UCSD-AML1 (cell line): ENCODE measurements at regions not wholly inside any gene's neighbourhood (a gene's known extent, or its start where the extent isn't known, plus 50 kb on each side); places are given as distances from the start of the nearest gene placed in this dataset.

Source experiments
- DNase-seq: peaks from one replicate; lab custom pipeline; 2025; ENCODE audit not compliant: unreplicated experiment; lab: John Stamatoyannopoulos, UW

DNA sequence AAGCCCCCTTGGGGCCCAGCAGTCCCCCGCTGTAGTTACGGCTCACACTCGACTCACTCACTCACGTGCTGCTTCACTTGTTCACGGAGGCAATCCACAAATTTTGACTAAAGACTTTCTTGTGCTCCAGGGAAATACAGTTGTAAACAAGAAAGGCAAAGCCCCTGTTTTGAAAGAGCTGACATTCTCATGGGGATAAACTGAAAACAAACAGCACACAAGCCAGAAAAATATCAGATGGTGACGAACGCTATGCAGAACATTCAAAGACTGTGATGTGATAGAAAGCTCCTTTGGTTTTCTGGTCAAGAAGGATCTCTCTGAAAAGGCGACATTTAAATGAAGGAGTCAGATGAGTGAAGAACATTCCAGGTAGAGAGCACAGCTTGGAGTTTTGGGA, 385.3 kb upstream of the SMIM21 start:
- no peak for DNase-seq

DNA sequence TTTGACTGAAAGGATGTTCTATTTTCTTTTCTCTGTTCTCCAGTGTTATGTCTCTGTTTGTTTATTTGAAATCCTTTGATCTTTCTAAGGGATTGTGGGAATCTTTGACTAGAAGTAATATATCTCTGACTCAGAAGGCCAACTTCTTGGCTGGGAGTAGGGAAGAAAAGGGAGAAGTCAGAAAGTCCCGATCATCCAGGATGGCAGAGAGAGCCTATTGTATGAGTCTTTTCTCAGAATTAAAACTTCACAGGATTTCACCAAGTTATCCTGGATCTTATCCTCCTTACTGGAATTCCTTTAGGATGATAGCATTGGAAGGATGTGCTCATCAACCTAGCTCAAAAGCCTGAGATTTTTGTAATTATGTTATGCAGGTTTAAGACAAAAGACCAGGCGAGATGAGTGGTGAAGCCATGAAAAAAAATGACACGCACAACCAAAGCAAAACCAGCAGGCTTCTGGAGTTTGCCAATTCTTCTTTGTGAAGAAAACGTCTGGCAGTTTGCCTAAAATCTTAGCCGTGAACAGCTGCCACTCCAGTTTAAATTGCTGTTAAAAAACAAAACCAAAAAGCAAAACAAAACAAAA, 383.6 kb upstream of the SMIM21 start:
- DNase-seq = no peak

GRCh38 chr18:75810516-75810915, 383.0 kb upstream of the SMIM21 start:
- no peak for DNase-seq

DNA sequence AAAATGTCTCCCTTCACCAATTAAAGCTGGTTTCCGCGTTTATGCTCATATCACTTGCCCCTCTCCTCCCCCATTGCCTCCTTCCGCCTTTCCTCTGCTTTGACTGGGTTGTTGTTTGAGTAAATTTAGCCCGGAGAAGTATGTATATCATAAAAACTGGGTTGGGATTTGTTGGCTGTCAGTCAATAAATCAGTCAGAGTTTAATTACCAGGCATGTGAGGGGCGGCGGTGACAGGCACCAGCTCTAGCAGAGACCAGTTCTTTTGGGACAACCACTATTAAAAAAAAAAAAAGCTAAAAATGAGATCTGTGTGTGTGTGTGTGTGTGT, 382.4 kb upstream of the SMIM21 start:
- no peak for DNase-seq

DNA sequence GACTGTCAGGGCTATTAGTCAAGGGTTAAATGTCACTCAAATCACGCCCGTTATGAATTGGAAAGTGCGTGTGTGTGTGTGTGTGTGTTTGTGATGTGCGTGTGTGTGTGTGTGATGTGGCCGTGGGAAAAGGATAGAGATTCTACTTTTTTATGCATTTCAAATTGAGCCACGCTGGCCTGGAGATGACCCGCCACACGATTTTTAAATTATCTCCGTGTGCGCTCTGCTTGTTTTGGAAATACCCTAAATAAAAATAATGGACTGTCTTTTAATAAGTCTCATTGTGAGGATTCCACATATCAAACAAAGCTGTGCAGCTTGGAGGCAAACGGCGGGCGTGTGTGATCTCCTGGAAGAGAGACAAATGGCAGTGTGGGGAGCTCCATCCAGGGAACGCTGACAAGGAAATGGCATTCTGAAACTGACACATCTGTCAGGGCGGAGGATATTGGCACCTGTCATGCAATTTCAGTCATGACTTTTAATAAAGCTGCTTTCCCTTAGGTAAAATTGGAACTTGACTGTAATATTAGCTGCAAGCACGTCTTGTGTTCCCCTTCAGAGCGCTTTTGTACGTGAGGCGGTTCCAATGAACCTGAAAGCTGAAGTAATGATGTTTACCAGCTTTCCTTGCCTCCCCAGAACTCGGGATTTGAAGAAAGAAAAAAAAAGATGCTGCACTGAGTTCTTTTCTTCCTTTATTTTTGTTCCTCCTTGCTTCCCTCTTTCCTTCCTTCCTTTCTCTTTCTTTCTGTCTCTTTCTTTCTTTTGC, 381.8 kb upstream of the SMIM21 start:
- no peak for DNase-seq

GRCh38 chr18:75805265-75805664, 377.8 kb upstream of the SMIM21 start:
- no peak for DNase-seq

DNA sequence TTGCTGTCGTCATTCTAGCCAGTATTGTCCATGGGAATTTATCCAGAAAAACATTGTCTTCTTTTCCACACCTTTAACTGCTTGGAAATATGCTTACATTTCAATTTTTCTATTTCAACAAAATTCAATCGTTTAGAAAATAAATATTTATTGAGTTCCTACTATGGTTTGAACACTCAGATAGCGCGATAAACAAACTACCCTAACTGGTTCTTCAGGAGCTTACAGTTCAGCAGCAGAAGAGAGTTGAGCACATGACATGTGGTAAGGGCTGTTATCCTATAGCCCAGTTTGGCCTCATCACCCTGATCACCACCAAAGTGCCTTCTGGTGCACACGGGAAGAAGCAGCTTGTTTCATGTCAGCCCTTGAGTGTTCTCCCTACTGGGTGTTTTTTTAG, 375.2 kb upstream of the SMIM21 start:
- DNase-seq = no peak

DNA sequence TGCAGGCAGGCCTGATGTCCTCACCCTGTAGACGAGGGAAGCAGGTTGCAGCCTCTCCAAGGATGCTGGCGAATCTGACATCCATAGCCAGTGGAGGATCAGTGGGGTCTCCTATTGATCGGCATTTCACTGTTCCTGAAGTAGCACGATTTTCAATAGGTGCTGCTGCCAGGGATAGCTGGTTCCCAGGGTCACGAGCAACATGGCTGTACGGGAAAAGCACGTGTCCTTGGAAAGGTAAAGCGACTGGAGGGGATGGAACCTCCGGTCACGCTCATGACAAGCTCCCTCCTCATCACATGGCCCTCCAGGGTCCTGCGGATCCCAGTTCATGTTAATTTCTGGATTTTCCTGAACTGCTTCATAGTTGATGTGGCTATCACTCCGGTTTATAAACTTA, 373.7 kb upstream of the SMIM21 start:
- DNase-seq = no peak

DNA sequence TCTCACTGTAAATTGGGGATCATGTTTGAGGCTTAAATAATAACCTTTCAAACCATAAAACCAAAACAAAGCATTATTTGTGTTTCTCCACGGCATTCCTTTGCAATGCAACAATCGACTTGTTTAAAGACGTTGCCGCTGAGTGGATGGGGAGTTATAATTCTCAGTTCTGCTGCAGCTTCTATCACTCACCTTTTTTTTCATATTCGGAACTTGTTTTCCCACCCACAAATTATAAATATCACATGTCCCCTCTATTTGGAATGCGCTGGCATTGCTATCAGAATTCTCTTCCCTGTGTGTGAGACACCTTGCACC, 372.8 kb upstream of the SMIM21 start:
- no peak for DNase-seq

DNA sequence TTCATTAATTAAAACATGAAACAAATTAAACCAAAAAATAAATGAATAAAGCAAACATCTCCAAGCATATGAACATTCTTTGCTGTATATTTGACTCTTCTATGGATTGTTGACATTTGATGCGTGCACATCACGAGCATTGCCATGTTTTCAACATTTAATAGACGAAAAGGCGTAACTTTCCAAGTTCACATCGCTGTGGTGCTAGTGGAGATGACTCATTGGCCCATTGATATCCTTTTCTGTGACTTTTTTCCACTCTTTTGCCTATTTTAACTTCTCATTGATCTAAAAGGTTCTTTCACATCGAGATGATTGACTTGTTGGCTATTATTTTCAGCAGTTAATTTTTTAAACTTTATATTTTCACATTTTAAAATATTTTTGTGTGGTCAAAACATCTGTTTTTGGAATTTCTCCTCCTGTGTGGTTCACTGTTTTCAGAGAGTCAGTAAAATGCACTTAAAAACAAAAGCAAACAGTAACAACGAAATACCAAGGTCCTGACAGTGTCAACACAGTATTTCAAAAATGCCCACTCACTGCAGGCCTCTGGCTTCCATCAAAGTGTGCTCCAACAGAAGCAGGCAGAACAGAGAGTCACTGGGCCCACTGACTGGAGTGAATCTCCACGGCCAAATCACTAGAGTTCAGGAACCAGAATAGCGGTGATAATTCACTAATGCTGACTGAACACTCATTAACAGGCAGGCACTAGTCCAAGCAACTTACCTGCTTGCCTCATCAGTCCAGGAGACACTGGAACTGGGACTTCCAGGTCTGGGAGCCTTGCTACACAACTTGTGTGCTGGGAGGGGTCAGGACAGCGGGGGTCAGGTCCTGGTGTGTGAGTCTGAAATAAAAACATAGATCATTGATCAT, 372.2 kb upstream of the SMIM21 start:
- DNase-seq = no peak

GRCh38 chr18:75797046-75797445, 369.5 kb upstream of the SMIM21 start:
- DNase-seq = no peak

DNA sequence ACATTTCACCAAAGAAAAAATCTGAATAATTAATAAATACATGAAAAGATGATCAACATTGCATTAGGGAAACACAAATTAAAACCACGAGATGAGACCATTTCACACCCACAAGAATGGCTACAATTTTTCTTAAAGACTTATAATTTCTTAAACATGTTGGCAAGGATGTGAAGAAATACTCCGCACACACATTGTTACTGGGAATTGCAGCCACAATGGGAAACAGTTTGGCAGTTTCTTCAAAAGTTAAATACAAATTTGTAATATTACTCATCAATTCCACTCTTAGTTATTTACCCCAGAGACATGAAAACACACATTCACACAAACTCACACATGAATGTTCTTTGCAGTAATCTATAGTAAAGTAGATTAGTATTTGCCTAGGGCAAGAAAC, 363.3 kb upstream of the SMIM21 start:
- DNase-seq = no peak

DNA sequence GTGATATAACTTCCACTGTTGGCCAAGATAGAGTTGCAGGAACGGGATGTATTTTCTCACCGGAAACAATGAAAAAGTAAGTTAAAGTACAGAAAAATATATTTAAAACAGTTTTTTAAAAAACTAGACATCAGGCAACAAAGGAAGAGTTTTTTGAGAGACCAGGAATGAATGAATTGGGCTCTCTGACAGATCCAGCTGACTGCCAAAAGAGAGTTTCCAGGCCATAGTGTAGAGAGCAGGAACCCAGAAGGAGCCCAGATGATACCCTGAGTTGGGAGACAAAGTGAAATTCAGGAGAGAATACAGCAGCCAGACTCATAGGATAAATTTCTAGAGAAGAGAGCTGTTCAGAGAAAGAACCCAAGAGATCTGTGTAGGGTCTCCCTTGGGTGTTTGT, 362.6 kb upstream of the SMIM21 start:
- DNase-seq = no peak

GRCh38 chr18:75785834-75786233, 358.3 kb upstream of the SMIM21 start:
- no peak for DNase-seq

- no peak for DNase-seq
Observed at GRCh38 chr18:75785206-75785605, 357.7 kb upstream of the SMIM21 start.

DNA sequence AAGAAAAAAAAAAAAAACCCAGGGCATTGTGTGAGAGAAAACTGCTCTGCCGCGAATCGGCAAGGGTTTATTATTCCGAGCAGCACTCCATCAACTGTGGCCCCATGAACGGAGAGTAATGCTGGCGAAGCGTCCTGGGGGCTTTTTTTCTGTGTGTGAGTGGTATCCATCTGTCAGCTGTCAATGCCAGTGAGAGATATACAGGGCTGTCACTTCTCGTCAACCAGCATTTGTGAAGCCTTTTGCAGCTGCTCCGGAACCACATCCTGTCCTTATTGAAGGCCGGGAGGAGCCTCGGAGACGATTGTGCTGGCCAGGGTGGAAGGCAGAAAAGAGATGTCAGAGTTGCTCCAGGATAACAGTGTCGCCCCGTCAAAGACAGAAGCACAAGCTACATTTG, 356.9 kb upstream of the SMIM21 start:
- DNase-seq = no peak

GRCh38 chr18:75783566-75784281, 356.2 kb upstream of the SMIM21 start:
- no peak for DNase-seq

DNA sequence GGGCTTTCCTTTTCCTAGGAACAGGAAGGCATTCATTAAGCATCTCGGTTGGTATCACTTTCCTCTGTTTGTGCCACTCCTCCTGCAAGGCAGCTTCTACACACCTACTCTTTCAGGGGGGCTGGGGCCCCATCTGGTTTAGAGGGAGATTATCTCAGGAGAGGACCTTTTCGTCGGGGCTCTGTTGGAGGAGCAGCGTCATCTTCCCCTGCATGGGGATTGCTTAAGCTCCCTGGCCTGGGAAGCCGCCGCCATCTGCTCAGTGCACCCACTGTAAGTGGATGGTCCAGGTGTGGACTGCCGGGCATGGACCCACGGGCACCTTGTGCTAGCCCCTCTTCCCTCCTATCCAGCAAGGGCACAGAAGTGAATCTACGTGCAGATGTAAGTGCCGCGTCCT, 355.3 kb upstream of the SMIM21 start:
- no peak for DNase-seq

DNA sequence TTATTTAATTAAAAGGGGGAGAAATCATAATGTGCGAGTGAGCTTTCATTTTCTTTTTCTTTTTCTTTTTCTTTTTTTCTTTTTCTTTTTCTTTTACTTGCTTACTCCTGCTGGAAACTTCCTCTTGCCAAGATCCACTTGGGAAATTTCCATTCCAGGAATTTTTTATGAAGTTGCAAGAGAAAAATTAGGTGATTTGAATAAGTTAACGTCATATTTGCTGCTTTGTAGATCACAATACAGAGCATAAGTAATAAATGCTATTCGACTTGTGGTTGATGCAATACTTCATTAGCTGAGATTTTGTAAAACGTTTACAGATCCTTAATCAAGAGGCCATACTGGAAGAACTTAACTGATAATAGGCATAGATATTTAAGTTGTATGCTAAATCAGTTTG, 354.7 kb upstream of the SMIM21 start:
- no peak for DNase-seq

- no peak for DNase-seq
Observed at GRCh38 chr18:75779910-75780309, 352.4 kb upstream of the SMIM21 start.

DNA sequence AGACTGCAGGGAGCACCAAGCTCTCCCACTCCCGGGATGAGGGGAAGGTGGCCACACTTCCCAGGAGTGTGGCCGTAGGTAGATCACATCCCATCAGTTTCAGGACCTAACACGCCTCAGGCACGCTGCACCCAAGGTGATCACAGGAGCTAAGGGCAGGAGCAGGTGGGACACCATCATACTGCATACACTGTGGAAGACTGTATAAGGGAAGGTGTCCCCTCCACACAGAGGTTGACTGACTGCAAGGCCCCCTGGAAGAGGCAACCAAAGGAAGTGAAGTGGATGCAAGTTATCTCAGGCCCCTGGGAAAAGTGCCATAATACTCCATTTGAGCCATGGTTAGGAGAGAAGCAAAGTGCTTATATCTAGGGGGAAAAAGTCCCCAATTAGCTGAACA, 351.9 kb upstream of the SMIM21 start:
- no peak for DNase-seq

GRCh38 chr18:75777630-75778029, 350.1 kb upstream of the SMIM21 start:
- DNase-seq = no peak
